ENCODE measurements at regions not wholly inside any gene's neighbourhood (a gene's known extent, or its start where the extent isn't known, plus 50 kb on each side); places are given as distances from the start of the nearest gene placed in this dataset.
"Not testable (repeated sequence)": the region's sequence is repeated elsewhere in the genome, so short reads cannot be mapped to it uniquely, and the experiment has no call there.

GRCh38 chr21:5095628-5096027, 5425.8 kb upstream of the TPTE start:
- TF ChIP-seq, protein P1, sequence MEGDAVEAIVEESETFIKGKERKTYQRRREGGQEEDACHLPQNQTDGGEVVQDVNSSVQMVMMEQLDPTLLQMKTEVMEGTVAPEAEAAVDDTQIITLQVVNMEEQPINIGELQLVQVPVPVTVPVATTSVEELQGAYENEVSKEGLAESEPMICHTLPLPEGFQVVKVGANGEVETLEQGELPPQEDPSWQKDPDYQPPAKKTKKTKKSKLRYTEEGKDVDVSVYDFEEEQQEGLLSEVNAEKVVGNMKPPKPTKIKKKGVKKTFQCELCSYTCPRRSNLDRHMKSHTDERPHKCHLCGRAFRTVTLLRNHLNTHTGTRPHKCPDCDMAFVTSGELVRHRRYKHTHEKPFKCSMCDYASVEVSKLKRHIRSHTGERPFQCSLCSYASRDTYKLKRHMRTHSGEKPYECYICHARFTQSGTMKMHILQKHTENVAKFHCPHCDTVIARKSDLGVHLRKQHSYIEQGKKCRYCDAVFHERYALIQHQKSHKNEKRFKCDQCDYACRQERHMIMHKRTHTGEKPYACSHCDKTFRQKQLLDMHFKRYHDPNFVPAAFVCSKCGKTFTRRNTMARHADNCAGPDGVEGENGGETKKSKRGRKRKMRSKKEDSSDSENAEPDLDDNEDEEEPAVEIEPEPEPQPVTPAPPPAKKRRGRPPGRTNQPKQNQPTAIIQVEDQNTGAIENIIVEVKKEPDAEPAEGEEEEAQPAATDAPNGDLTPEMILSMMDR (IDR thresholded peaks at IDR 0.05): not testable (repeated sequence)
- TF ChIP-seq EZH2 (IDR thresholded peaks at IDR 0.05): not testable (repeated sequence)

Data from neural progenitor cell (in vitro differentiated cells).